SH-SY5Y (cell line): ENCODE measurements at regions not wholly inside any gene's neighbourhood (a gene's known extent, or its start where the extent isn't known, plus 50 kb on each side); places are given as distances from the start of the nearest gene placed in this dataset.

Source experiments
- GATA2 ChIP-seq: IDR thresholded peaks from 2 replicates; pipeline ENCODE4 v1.6.1; 2011; ENCODE audit warnings: mild to moderate bottlenecking, low read depth, low read length
- GATA3 ChIP-seq: IDR thresholded peaks from 2 replicates; pipeline ENCODE4 v1.6.1; 2011; ENCODE audit warnings: low read depth, mild to moderate bottlenecking, low read length, moderate library complexity

GRCh38 chr7:47670729-47671128 is 88.8 kb upstream of the TNS3 start:
- TF ChIP-seq GATA2 (no peak), GATA3 (no peak)
